Right atrium auricular region (tissue), 2 donors: ENCODE measurements at regions not wholly inside any gene's neighbourhood (a gene's known extent, or its start where the extent isn't known, plus 50 kb on each side); places are given as distances from the start of the nearest gene placed in this dataset.

Source experiments
- DNase-seq: peaks from one replicate; pipeline ENCODE4 v3.0.0-alpha.2; 2019; ENCODE audit warnings: low spot score
- H3K27ac ChIP-seq, 2 donors: fragments of 200-600 bp; sonication (generic); 1 replicate in 1 of 2; 2 replicates in 1 of 2; pipeline ENCODE4 v1.5.1; 2016 to 2019
- H3K27me3 ChIP-seq, 2 donors: fragments of 200-600 bp; sonication (generic); one replicate each; pipeline versions ENCODE4 v1.5.1 to v1.6.0; 2017 to 2019
- H3K36me3 ChIP-seq: fragments of 200-600 bp; sonication (generic); one replicate; pipeline ENCODE4 v1.5.1; 2016
- H3K4me1 ChIP-seq, 2 donors: fragments of 200-600 bp; sonication (generic); one replicate each; pipeline versions ENCODE4 v1.5.1 to v1.6.0; 2017 to 2019
- H3K4me3 ChIP-seq, 2 donors: fragments of 200-600 bp; sonication (generic); 1 replicate in 1 of 2; 2 replicates in 1 of 2; pipeline ENCODE4 v1.5.1; 2017 to 2019; ENCODE audit warnings: mild to moderate bottlenecking in 1 of 2, moderate library complexity in 1 of 2
- H3K9me3 ChIP-seq, 2 donors: fragments of 200-600 bp; sonication (generic); one replicate each; pipeline ENCODE4 v1.5.1; 2019
- TF ChIP-seq, protein P1 (sequence below), 2 donors: fragments of 200-600 bp; sonication (generic); IDR thresholded peaks; one replicate each; pipeline ENCODE4 v1.5.1; 2019; ENCODE audit warnings: antibody characterized with exemption in 2 of 2

DNA sequence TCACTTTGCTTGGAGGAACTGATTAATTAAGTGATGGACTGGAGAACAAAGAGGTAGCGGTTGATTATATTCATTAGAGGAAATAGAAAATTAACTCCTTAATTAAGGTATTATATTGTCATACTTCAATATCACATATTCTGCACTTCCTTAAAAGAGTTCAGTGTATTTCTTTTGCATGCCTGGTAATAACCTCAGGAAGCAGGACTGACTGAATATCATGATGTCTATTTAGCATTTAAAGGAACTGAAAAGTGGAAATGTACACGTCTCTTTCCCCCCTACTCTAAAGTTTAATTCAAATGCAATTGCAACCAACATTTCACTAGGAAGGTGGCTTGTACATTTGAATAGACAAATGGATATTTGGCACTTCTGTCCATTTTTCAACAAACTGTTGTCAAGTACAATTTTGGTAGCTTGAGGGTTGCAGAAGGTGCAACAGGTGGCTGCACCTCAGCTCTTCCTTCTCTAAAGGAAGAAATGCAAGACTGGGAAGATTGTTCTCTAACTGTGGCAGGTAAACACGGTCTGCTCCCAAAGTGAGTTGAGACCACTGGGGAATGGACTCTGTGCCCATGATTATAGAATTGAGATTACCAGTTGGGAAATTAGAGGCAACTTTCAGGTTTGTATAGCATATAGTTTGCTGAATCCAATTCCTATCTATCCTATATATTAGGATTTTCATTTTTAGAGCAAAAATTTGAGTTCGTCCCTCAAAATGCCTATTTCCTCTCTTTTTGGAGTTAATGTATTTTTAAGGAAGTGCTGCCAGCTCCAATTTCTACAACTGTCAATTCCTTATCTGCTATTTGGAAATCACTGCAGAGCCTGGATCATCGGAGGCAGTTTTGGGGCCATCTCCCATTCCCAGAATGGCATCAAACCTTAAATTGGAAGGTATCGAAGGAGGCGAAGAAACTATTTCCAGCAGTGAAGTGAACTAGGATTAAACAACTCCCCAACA lies 98.9 kb upstream of the TAF11L2 start:
- H3K27ac ChIP-seq, result no peak overlapping the region
- TF ChIP-seq, protein P1, sequence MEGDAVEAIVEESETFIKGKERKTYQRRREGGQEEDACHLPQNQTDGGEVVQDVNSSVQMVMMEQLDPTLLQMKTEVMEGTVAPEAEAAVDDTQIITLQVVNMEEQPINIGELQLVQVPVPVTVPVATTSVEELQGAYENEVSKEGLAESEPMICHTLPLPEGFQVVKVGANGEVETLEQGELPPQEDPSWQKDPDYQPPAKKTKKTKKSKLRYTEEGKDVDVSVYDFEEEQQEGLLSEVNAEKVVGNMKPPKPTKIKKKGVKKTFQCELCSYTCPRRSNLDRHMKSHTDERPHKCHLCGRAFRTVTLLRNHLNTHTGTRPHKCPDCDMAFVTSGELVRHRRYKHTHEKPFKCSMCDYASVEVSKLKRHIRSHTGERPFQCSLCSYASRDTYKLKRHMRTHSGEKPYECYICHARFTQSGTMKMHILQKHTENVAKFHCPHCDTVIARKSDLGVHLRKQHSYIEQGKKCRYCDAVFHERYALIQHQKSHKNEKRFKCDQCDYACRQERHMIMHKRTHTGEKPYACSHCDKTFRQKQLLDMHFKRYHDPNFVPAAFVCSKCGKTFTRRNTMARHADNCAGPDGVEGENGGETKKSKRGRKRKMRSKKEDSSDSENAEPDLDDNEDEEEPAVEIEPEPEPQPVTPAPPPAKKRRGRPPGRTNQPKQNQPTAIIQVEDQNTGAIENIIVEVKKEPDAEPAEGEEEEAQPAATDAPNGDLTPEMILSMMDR (IDR thresholded peaks at IDR 0.05), result no peak
- no peaks in the 10 kb centered on the region for H3K9me3 ChIP-seq
- DNase-seq, result no peak
- H3K36me3 ChIP-seq, result no peaks in the 10 kb centered on the region
- H3K4me3 ChIP-seq, result no peak overlapping the region
- no peaks in the 10 kb centered on the region for H3K27me3 ChIP-seq
- H3K4me1 ChIP-seq, result no peaks in the 10 kb centered on the region

DNA sequence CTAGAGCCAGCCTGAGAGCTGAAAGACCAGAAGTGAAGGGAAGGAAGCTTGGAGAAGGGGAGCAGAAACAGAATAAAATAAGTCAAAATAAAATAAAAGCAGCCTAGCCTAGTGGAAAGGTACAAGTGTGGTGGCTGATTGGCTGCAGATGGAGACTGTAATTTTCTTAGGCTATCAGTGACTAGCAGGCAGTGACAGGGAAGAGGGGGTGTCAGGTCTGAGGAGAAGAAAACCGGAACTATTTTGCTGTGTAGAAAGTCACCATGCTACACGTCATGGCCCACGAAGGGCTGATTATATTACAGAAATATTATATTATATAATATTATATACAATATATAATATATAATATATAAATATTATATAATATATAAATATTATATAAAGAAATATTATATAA lies 98.1 kb upstream of the TAF11L2 start:
- DNase-seq, result no peak
- Histone ChIP-seq H3K9me3 (no peaks in the 10 kb centered on the region), H3K4me3 (no peak overlapping the region), H3K36me3 (no peaks in the 10 kb centered on the region), H3K4me1 (no peaks in the 10 kb centered on the region), H3K27me3 (no peaks in the 10 kb centered on the region), H3K27ac (no peak overlapping the region)
- TF ChIP-seq, protein P1 (IDR thresholded peaks at IDR 0.05), result no peak

DNA sequence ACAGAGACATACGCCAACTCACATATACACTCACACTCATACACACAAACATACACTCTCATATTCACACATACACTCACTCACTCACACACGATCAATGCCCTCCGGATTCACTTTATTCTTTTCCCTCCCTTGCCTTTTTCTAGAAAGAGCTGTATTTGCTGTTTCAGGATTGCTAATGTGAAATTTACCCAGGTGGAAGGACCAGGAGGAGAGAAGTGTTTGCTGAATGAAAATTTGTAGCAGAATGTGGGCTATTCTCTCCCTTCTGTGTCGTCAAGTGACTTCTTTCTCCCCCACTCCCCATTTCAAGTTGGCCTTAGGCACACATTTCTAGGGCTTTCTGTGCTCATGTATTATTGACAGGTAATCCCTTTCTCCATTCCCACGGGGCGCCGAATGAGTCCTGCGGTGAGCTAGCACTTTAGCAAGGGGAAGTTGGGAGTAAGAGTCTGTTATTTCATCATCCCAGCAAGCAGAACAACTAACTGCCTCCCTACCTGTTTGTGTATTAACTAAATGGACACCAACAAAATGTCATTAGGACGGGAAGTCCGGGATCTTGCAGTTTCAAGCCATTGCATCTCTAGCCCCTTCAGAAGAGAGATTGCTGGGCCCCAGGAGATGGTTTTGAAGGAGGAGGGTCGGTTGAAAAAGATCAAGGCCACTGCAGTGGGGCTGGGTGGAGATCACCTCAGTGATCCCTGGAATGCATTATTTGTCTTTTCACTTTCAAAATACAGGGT lies 97.1 kb upstream of the TAF11L2 start:
- no peak for DNase-seq
- H3K27me3 ChIP-seq, result no peaks in the 10 kb centered on the region
- no peaks in the 10 kb centered on the region for H3K9me3 ChIP-seq
- H3K36me3 ChIP-seq, result no peaks in the 10 kb centered on the region
- TF ChIP-seq, protein P1 (IDR thresholded peaks at IDR 0.05), result no peak
- H3K4me1 ChIP-seq, result no peaks in the 10 kb centered on the region
- no peak overlapping the region for H3K4me3 ChIP-seq
- H3K27ac ChIP-seq, result no peak overlapping the region

DNA sequence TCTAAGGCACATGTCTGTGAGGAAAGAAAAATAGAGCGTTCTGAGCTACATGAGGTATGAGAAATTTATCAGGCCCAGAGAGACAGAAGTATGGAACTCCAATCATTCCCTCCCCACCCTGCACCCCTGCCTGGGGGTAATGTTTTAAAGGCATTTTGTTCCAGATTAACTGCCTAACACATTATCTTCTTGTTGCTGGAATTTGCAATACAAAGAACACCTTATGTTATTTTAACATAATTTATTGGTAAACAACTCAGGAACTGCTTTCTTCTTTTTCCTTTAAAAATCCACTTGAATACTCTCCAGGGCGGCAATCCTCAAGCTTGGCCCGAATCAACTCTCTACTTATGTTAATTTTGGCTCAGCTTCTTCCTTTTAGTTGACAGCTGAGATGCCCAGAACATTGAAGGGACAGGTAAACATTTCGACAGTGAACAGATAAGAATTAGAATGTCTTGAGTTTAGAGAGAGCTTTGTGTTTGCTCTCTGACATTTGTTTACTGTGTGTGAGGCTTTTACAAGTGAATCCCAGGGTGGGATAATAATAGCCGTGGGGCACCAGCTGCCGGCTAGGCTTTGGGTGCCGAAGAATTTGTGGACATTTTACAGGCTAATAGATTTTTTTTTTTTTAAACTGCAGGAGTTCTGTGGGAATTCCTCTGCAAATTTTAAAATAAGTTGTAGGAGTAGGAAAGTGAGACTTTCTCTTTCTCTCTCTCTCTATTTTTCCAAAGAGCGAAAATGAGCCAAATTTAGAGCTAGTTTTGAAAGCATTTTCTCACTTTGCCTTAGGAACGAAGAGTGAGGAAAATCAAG lies 96.4 kb upstream of the TAF11L2 start:
- Histone ChIP-seq H3K27me3 (no peaks in the 10 kb centered on the region), H3K36me3 (no peaks in the 10 kb centered on the region), H3K9me3 (no peaks in the 10 kb centered on the region), H3K27ac (no peak overlapping the region), H3K4me1 (no peaks in the 10 kb centered on the region), H3K4me3 (no peak overlapping the region)
- TF ChIP-seq, protein P1 (IDR thresholded peaks at IDR 0.05), result no peak
- no peak for DNase-seq

DNA sequence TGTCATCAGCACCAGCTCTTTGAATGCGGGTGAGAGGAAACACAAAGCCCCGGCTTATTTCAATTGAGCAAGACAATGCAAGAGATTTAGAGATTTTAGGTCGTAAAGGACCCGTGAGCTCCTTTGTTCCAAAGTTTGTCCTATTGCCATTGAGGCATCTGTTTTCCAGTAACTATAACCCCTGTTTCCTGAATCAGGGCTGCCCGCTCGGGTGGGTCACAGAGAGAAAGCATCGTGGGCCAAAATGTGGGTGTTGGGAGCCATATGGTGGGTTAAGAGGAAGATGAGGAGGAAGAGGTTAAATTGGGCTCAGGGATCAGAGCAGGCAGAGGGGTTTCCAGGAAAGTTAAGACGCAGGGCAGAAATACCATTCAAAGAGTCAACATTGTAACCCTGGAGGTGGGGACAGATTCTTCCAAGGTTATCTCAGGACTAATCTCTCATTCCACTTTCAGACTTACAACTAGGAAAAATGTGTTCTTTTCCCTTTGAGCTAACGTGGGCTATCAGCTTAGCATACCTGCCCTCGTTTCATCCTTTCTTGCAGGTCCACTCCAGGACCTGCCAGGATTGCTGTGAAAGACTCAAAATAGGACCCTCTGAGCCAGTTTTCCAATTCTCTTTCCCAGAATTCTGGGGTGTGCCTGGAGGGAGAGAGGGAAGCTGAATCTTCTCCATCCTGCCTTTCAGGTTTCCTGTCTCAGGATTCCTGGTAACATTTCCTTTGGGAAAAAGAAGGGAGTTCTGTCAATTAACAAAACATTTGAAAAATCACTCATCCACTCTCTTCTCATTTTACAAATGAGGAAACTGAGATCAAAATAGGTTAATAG lies 95.5 kb upstream of the TAF11L2 start:
- Histone ChIP-seq H3K4me3 (no peak overlapping the region), H3K4me1 (no peaks in the 10 kb centered on the region), H3K36me3 (no peaks in the 10 kb centered on the region), H3K27me3 (no peaks in the 10 kb centered on the region), H3K27ac (no peak overlapping the region), H3K9me3 (no peaks in the 10 kb centered on the region)
- TF ChIP-seq, protein P1 (IDR thresholded peaks at IDR 0.05), result no peak
- no peak for DNase-seq
